Middle frontal gyrus (tissue), 1 donor: ENCODE measurements at regions not wholly inside any gene's neighbourhood (a gene's known extent, or its start where the extent isn't known, plus 50 kb on each side); places are given as distances from the start of the nearest gene placed in this dataset.

ENCODE experiments used
- DNase-seq: peaks from one replicate; pipeline ENCODE4 v3.0.0-alpha.2; 2015; ENCODE audit warnings: low spot score; ENCODE audit errors: extremely low spot score

GRCh38 chr21:14869984-14870852, 194.6 kb downstream of the NRIP1 start:
- DNase-seq: no peak

- no peak for DNase-seq
Observed at GRCh38 chr21:14866859-14867765, 197.7 kb downstream of the NRIP1 start.

GRCh38 chr21:14864211-14865021, 200.4 kb downstream of the NRIP1 start:
- peak; percentile 57 for DNase-seq

- no peak for DNase-seq
Observed at GRCh38 chr21:14863745-14864210, 201.0 kb downstream of the NRIP1 start.

- no peak for DNase-seq
Observed at GRCh38 chr21:14862794-14863720, 201.7 kb downstream of the NRIP1 start.

GRCh38 chr21:14858311-14858710, 206.5 kb downstream of the NRIP1 start:
- DNase-seq: no peak

GRCh38 chr21:14857529-14857928, 207.3 kb downstream of the NRIP1 start:
- DNase-seq: no peak

GRCh38 chr21:14850394-14850793, 214.4 kb downstream of the NRIP1 start:
- DNase-seq: no peak

GRCh38 chr21:14846621-14847020, 218.2 kb downstream of the NRIP1 start:
- no peak for DNase-seq

- no peak for DNase-seq
Observed at GRCh38 chr21:14844001-14844400, 220.8 kb downstream of the NRIP1 start.

- DNase-seq: no peak
Observed at GRCh38 chr21:14842601-14843000, 222.2 kb downstream of the NRIP1 start.

GRCh38 chr21:14841511-14842472, 223.0 kb downstream of the NRIP1 start:
- DNase-seq: no peak

GRCh38 chr21:14838400-14838799, 226.4 kb downstream of the NRIP1 start:
- DNase-seq: no peak

GRCh38 chr21:14836950-14837349, 227.8 kb downstream of the NRIP1 start:
- no peak for DNase-seq

- no peak for DNase-seq
Observed at GRCh38 chr21:14833666-14834351, 231.0 kb downstream of the NRIP1 start.

- DNase-seq: no peak
Observed at GRCh38 chr21:14833241-14833640, 231.6 kb downstream of the NRIP1 start.

GRCh38 chr21:14830307-14830706, 234.5 kb downstream of the NRIP1 start:
- no peak for DNase-seq

GRCh38 chr21:14829685-14830084, 235.1 kb downstream of the NRIP1 start:
- DNase-seq: no peak
